Middle frontal gyrus (tissue), 1 donor: ENCODE measurements at regions not wholly inside any gene's neighbourhood (a gene's known extent, or its start where the extent isn't known, plus 50 kb on each side); places are given as distances from the start of the nearest gene placed in this dataset.

Source experiments
- DNase-seq: peaks from one replicate; pipeline ENCODE4 v3.0.0-alpha.2; 2015; ENCODE audit warnings: low spot score; ENCODE audit errors: extremely low spot score

DNA sequence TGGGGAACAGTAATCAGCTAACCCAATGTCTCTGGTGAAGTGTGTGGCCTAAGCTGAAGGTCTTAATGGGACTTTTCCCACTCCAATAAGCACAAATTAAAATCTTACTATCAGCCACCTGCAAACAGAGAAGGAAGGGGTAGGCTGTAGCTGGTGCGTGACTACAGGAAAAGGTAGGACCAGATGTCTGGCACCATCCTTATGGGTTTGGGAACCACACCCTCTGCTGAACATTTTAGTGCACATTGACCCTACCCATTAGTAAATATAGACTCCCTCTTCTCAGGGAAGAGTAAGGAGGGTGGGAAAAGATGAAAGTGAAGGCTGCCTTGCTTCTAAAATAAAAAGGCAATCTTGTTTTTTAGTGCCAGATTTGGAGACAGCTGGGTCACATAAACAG is 602.8 kb downstream of the FAT4 start:
- no peak for DNase-seq

DNA sequence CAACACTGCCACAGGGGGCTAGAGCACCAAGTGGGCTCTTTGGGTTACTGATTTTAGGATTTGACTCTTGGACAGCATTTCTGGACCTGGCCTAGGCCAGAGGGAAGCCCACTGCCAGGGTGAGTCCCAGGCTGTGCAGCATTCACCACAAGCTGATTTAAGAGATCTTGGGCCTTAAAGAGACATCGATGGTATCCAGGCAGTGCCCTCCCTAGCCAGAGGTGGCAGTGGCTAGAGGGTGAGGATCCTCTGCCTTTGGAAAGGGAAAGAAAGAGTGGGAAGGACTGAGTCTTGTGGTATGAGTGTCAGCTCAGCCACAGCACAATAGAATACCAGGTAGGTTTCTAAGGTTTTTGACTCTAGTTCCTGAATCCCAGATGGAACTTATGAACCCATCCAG is 613.9 kb downstream of the FAT4 start:
- no peak for DNase-seq

DNA sequence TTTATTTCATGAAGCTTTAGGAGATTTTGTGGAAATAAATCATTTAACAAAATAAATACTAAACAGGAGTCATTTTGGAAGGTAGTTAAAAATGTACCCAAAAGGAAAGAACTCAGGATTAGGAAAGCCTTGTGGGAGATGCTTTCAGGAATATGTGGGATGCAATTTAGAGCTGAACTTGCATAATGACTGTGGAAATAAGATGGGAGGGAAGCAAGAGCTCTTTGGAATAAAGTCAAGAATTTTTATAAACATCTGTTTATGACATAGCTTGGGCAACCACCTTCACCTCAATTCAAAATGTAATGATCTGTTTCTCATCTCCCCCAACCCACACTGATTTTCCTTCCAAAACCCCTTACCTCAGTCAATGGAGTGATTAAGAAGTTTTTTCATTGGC is 623.8 kb downstream of the FAT4 start:
- no peak for DNase-seq

DNA sequence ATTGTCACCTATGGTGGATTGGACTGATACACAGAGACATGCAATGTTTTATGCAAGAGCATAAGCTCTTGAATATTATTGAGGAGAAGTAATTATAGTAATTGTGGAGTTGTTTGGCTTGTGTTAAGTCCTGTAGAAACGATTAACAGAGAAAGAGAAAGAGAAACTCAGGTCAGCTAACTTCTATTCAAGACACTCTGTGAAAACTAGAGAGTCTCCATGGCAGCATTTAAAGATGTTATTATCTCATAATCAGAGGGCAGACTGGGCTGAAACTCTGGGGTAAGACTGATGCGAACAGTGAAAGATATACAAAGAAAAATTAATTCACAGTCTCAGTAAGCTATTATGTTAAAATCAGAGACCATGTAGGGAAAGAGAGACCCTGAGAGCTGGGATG is 625.7 kb downstream of the FAT4 start:
- DNase-seq = no peak

DNA sequence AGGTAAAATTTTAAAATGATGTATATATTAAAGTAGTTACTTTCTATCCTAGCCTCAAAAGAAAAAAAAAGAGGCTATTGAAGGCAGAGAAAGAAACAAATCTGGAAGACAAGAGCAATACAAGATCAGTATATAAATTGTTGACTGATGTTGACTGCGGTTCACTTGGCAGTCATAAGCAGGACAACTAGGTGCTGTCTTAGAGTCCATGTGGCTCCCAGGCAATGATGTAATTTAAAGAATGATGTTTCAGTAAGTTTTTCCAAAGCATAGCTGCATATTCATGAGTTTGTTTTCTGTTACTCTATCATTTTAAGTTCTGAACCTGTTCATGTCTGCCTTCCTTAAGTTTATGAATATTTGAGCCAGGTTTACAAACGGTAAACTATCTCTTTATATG is 630.2 kb downstream of the FAT4 start:
- no peak for DNase-seq

DNA sequence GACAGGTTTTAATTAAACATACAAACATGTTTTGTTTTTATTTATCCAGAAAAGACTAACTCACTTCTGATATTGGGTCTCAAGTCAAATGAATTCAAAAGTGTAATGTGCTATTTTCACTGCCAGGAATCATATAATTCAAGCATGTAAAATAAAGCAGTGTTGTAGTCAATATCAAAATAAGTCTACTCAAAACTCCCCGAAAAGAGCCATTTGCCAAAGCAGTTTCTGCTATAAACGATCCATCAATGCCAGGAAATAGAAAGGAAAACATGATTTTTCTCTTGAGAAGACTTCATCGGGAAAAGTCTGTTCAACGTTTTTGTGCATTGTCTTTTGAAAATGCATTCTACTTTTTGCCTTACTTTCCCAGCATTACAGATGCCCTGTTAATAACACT is 633.3 kb downstream of the FAT4 start:
- no peak for DNase-seq

DNA sequence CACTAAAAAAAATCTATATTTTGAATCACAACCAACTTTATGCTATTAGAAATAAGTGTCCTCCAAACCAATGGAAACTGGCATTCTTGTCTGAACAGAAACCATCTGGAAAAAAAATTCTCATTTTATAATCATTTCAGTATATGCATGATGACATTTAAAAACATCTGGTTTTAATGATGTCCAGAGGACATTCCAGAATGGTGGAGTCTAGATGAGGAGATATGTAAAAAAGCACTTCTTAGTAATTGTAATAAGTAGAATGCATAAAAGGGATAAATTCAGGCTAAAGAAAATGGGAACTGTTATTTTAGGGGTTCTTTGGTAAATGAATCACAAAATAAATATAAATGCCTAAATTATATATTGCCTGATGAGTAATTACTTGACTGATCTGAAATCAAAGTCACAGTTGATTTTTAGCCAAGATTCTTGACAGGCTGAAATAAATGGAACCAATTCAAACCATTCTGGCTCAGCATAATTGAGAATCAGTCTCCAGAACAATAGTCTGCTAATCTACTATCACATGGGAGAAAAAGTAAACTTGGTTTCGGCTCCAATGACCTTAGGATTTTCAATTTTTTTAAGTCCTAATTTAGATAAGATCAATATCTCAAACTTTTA is 636.6 kb downstream of the FAT4 start:
- DNase-seq = no peak

DNA sequence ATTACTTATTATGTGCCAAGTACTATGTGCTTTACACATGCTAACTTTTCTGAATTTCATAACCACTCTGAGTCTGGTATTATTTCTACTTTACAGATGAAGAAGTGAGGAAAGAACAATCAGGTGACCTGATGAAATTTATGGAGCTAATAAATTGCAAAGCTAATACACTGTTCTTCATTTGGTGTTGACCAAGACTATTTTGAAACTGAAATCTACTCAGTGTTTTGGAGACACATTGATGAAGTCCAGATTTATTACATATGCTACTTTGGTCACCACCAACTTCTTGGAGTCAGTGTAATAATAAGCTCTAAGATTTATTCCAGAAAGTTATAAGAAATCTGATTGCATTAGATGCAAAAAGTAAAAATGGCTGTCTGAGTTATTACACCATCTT is 637.9 kb downstream of the FAT4 start:
- no peak for DNase-seq

DNA sequence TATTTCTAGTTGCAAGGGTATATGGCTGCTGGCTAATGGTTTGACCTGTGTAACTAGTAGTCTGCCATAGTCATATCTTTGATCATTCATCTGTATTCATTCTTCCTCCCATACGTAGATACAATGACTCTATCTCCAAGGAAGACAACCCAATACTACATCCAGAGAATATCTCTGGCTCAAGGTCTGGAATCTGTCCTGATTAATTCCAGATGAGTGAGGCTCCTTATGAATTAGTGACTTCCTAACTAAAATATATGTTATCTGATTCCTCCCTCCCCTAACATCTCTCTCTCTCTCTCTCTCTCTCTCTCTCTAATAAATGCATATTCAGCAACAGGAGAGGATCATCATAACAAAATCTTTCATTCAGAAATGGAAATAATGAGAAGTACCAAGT is 641.5 kb downstream of the FAT4 start:
- DNase-seq = no peak

DNA sequence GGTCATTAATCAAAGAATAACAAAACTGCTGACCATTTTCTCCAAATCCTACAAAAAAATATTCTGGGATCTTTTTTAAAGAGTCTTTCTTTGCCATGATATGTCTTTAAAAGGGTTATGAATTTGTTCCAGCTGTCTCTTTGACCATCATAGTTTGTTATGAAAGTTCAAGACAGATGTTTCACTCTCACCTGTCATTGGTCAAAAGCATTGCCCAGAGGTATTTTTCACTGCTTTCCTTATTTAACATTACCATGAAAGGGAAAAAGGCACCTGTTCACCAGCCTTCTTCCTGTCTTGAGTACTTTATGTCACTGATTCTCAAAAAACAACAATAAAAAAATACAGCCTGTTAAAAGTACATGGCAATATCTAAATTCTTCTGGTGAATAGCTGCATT is 643.8 kb downstream of the FAT4 start:
- no peak for DNase-seq

DNA sequence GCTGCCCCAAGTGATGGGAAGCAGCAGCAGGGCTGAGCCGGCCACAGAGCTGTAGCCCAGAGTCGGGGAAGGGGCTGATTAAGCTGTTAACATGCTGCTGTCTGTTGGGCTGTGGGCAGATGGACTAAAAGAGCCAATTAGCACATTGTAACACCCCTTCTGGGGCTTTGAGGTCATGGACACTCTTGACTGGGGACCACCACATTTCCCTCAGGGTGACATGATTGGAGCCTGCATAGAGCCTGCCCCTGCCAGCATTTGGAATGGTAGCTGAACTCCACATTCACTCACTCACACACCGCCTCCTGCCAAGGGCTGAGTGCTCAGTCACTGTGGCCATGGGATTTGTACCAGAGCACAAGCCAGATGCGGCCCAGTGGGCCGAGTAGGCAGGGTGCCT is 646.9 kb downstream of the FAT4 start:
- no peak for DNase-seq

DNA sequence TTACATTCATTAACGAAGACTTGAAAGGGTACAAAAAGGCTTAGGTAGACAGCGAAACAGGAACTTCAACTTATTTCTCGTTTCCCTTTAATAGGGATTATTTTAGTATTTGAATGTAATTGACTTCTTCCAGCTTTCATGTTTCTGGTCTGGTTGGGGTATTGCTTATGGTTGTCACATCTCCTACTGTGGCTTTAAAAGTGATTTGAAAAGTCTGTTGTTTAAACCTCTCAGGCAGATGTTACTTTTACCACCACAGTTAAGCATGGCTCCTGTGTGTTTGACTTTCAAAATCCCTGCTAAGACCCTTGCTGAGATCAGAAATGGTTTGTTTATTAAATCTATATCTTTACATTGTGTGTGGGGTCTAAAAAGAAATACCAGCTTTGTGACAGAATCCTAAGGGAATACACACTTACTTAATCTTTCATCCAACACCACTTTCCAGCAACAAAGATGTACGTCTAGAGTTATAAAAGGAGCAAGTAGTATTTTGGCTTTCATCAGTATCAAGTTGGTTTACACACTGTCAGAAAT is 661.2 kb downstream of the FAT4 start:
- DNase-seq = no peak

DNA sequence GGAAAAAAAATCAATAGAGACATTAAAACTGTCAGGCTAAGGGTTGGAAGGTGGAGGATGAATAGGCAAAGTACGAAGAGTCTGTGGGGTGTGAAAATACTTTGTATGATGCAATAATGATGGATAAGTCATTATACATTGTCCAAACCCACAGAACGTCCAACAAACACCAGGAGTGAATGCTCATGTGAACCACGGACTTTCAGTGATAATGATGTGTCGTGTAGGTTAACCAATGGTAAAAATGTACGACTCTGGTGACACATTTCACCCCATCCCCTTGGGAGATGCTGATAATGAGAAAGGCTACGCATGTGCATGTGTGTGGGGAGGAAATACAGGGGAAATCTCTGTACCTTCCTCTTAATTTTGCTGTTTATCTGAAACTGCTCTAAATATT is 665.2 kb downstream of the FAT4 start:
- no peak for DNase-seq

DNA sequence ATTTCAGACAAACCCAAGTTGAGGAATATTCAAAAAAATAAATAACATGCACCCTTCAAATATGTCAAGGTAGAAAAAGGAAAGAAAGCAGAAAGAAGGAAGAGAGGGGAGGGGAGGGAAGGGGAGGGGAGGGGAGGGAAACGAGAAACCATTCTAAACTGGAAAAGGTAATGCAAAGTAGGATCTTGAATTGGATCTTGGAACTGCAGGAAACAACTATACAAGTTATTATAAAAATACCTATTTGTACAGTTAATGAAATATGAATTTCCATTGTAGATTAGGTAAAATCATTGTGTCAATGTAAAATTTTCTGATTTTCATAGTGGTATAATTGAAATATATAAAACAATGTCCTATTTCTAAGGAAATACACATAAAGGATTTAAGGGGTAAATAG is 668.4 kb downstream of the FAT4 start:
- DNase-seq = no peak

DNA sequence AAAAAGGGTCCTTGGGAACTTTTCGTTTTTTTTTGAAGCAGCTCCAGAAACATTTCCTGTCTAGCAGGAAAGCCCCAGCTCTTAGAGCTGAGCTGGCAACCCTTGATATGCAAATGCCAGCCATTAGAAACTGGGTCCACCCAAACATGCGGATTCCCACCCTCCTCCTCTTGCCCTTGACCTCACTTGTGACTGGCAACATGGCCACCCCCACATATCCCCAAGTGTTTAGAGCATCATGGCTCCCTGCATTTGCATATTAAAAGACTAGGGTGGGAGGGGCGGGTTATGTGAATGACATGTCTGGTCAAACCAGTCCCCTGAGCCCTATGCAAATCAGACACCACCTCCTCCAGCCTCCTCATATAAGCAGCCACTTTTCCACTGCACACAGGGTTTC is 671.1 kb downstream of the FAT4 start:
- no peak for DNase-seq

DNA sequence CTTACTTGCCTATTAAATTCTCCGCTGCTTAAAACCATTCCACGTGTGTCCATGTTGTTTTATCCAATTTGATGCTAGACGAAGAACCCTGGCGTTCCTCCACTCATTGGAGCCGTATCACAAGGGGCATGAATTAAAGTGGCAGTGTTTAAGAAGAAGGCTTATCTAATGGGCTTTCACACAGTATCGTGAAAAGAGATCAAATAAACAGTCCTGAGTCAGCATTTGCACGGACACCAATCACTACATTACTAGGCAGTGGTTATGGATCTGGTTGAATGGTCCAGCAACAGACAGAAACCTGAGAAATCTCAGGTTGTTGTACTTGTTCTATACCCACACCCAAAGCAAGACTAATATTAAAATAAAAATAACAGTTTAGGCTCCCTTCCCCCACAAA is 671.6 kb downstream of the FAT4 start:
- DNase-seq = no peak

DNA sequence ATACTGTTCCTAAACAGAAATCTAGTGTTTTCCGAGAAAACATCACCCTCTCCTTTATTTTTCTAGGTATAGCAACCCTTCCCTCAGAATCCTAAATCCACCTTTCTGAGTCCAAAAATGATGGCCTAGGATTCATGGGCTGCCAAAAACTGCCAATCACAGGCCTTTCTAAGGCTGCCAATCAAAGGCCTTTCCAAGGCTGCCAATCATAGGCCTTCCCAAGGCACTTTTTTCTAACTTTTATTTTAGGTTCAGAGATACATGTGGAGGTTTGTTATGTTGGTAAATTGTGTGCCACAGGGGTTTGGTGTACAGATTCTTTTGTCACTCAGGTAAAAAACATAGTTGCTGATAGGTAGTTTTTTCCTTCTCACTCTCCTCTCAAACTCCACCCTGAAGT is 673.7 kb downstream of the FAT4 start:
- no peak for DNase-seq

DNA sequence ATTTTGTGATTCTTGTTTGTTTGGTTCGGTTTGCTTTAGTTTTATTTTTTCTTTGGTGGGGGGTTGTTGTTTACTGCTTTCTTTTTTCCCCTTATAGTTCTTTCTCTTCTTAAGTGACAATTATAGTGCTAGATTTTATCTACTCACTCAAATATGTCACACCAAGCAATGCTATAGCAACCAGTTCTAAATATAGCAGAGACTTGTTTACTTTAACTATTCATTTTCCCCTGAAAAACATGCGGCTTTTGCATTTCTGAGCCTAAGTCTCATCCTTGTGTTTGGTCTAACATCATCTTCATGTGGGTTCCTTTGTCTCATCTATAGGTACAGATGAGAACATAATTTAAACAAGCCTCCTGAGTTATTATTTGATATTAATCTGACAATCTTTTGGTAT is 676.6 kb downstream of the FAT4 start:
- DNase-seq = no peak

DNA sequence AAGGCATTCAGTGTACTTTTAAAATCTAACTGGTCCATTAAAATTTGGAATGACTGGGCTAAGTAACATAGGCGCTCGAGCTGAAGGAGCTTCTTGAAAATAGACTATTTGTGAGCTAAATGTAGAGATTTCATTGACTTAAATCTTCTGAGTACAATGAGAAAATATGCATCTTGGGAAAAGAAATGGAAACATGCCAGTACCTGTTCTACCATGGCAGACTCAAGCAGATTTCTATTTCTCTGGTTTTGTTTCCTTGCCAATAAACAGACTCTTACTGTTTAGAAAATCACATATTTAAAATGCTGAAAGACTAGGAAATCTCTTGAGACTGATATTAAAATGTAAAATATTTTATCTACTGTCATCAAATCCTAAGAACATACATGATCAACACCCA is 678.1 kb downstream of the FAT4 start:
- no peak for DNase-seq

DNA sequence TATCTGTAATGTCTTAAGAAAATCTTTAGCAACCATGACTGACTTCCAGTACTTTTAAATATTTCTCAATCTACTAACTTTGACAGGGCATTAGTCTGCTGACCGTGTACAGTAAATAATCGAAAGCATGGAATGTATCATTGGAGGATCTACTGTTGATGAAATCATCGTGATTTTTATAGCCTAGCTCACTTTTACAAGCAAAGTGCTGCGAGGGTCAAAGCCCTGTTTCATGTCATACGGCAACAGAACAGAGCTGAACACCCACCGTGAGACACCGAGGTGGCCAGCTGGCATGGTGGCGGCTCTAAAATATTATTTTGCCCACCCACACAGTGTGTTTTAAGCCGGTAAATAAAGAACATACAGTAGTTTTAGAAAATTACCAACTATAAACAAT is 679.3 kb downstream of the FAT4 start:
- DNase-seq = no peak

DNA sequence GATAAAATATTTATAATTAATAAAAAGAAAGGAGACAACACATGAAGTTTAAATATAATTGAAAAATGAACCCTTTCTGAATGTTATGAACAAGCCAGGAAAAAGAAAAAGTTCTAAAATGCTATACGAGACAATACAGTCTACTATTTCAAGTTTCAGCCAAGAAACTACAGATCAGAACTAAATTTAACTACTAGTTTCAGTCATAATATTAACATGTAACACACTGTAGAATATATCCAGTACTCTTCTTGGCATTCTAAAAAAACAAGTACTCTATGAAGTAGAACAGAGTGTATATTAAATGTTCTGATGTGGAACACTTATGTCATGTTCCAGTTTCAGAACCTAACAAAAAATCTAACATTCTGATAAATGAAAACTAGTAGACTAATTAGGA is 679.7 kb downstream of the FAT4 start:
- DNase-seq = no peak

DNA sequence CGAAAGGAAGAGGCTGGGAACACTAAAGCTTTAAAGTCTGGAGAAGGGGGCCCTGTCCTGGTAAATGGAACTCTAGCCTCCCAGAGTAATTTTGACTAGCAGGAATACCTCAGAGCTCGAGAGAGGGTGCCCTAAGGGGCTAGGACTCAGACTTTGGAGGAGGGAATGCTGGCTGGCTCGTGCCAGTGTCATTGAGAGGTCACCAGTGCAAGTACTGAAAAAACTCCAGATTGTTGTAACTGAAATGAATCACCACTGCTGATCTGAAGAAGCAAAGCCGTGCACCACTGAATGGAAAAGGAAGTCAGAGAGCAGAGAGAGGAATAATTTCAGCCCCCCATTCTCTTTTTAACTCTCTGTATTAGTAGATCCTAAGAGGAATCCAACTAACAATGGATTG is 690.2 kb downstream of the FAT4 start:
- DNase-seq = no peak

DNA sequence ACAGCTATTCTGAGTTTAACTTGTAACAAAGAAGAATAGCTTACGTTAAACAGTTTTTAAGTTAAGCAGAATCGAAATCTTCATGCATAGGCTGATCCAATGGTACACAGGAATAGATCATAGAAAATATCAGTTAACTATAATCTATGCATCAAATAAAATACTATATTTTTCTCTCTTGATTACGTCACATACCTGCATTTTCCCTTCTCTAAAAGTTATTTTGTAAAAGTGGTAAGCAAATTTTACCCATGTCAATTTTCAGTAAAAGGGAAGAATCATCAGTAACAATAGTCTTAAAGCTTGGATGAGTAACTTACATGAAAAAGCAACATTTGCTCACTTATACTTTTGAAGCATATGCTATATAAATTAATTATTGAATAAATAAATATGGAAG is 692.4 kb downstream of the FAT4 start:
- DNase-seq = no peak

DNA sequence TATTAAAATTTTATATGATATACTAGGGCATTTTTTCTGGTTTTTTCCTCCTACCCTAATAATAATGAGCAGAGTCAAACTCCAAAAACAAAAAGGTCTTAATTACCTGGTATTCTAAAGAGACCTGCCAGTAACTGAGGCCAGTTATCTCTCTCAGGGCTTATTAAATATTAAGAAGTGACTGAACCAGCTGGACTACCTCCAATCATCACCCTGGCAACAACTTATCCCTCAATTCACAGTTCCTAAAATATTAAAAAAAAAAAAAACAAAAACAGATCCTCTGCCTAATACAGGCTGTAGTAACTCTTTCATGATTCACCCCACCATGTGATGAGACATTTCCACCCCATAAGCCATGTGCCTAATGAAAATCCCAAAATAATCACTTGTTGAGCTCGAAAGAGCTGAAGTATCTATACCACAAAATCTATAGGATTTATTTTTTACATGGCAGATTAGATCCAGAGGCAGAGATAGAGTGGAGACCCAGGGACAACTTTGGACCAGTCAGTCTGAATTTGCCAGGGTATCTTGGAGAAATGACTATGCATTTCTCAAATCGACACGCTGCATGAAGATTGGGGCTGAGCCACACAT is 698.0 kb downstream of the FAT4 start:
- DNase-seq = no peak
